ENCODE measurements at regions not wholly inside any gene's neighbourhood (a gene's known extent, or its start where the extent isn't known, plus 50 kb on each side); places are given as distances from the start of the nearest gene placed in this dataset.
"Not testable (repeated sequence)": the region's sequence is repeated elsewhere in the genome, so short reads cannot be mapped to it uniquely, and the experiment has no call there.

DNA sequence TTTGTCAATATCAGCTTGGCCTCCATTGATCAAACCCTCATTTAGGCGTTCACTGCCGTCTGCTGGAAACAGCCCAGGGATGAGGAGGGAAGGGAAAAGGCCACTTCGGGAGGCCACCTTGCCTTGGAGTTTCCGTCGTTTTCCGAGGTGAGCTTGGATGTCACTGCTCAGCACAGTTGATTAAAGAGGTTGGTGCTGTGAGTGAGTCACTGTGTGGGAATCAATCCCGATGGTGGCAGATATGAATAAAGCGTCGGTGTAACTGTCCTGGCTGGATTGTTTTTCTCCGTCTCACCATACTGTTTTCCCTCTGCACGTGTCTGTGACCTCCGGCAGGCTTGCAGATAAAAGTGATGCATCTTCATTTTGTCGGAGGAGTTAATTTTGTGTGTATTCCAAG, 148.1 kb downstream of the NPIPA7 start:
- POLR2A ChIA-PET; DNase-seq; H3K4me1 Mint-ChIP-seq; H3K36me3 Mint-ChIP-seq (ENCODE audit: low read depth); H3K27ac Mint-ChIP-seq; H3K9me3 Mint-ChIP-seq; H3K4me3 Mint-ChIP-seq; CTCF ChIA-PET; H3K27me3 Mint-ChIP-seq: not testable (repeated sequence)

- H3K36me3 Mint-ChIP-seq (ENCODE audit: low read depth); H3K27me3 Mint-ChIP-seq; H3K27ac Mint-ChIP-seq; CTCF ChIA-PET; H3K4me1 Mint-ChIP-seq; H3K4me3 Mint-ChIP-seq; H3K9me3 Mint-ChIP-seq; DNase-seq; POLR2A ChIA-PET: not testable (repeated sequence)
These were observed 151.8 kb downstream of the NPIPA7 start for GRCh38 chr16:16530744-16531143.

DNA sequence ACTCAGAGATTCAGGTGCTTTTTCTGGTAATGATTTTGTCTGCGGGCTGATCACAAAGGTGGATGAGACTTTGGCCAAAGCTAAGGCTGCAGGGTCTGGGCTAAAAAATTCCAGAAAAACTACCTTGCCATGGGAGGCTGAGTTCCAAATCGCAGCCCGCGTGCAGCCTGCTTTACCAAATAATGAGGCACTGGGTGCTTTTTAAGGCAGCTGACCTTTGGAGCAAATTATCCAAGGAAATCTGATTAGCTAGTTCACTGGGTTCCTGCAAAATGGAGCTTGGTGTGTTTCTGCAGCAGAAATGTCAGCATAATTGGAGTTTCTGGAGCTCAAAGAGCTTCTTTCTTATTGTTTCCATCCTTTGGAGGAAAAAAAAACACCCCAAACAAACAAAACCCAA, 156.6 kb downstream of the NPIPA7 start:
- H3K4me1 Mint-ChIP-seq; H3K36me3 Mint-ChIP-seq (ENCODE audit: low read depth); CTCF ChIA-PET; POLR2A ChIA-PET; DNase-seq; H3K4me3 Mint-ChIP-seq; H3K9me3 Mint-ChIP-seq; H3K27me3 Mint-ChIP-seq; H3K27ac Mint-ChIP-seq: not testable (repeated sequence)

DNA sequence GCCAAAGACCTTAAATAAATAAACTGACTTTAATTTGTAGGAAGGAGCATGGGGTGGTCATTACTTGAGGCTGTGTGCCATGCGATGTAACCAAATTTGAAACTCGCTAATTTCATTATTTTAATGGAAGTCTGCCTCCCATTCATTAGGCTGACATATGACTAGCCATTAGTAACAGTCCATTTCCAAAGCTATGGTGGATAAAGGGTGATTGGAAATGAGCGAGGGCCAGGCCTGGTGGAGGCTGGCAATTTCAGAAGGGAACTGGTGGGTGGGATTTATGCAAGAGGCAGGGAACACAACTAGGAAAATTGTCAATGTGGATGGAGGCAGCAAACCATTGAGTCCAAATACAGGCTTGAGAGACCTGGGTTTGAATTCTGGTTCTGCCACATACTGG, 157.2 kb downstream of the NPIPA7 start:
- DNase-seq; CTCF ChIA-PET; H3K27me3 Mint-ChIP-seq; H3K36me3 Mint-ChIP-seq (ENCODE audit: low read depth); H3K4me3 Mint-ChIP-seq; H3K27ac Mint-ChIP-seq; H3K9me3 Mint-ChIP-seq; POLR2A ChIA-PET; H3K4me1 Mint-ChIP-seq: not testable (repeated sequence)

DNA sequence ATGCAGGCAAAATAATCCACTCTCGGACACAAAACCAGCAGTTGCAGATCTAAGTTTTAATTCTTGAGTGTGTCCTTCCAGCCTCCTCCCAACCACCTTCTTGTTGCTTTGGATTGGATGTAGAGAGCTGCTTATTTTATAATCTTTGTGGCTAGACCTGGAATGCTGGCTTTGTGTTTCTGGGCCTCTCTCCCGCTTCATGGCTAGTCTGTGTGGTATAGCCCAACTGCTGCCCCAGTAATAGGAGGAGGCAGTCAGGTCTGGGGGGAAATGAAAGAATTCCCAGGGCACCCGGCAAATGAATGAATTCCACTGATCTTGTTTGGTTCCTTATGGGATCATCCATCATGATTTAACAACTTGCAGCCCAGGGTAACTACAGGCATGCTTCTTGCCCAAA, 170.8 kb downstream of the NPIPA7 start:
- H3K4me1 Mint-ChIP-seq; H3K27ac Mint-ChIP-seq; H3K36me3 Mint-ChIP-seq (ENCODE audit: low read depth); H3K9me3 Mint-ChIP-seq; H3K4me3 Mint-ChIP-seq; CTCF ChIA-PET; H3K27me3 Mint-ChIP-seq; DNase-seq; POLR2A ChIA-PET: not testable (repeated sequence)

- H3K9me3 Mint-ChIP-seq; H3K4me3 Mint-ChIP-seq; H3K36me3 Mint-ChIP-seq (ENCODE audit: low read depth); H3K4me1 Mint-ChIP-seq; H3K27ac Mint-ChIP-seq; POLR2A ChIA-PET; DNase-seq; CTCF ChIA-PET; H3K27me3 Mint-ChIP-seq: not testable (repeated sequence)
These were observed 171.9 kb downstream of the NPIPA7 start for GRCh38 chr16:16550824-16551223.

DNA sequence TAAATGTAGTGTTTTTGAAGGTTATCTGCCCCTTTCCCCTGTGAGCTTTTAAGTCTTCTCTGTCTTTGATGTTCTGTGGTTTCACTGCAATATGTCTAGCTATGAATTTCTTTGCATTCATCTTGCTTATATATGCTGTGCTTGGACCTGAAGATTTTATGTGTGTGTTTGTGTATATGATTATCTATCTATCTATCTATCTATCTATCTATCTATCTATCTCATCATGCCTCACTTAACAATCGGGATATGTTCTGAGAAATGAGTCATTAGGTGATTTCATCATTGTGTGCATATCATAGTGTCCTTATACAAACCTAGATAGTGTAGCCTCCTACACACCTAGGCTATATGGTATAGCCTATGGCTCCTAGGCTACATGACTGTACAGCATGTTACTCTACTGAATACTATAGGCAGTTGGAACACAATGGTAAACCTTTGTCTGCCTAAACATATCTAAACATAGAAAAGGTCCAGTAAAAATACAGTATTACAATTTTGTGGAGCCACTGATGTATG, 173.9 kb downstream of the NPIPA7 start:
- H3K9me3 Mint-ChIP-seq; H3K27me3 Mint-ChIP-seq; POLR2A ChIA-PET; H3K4me1 Mint-ChIP-seq; CTCF ChIA-PET; H3K27ac Mint-ChIP-seq; DNase-seq; H3K4me3 Mint-ChIP-seq; H3K36me3 Mint-ChIP-seq (ENCODE audit: low read depth): not testable (repeated sequence)

DNA sequence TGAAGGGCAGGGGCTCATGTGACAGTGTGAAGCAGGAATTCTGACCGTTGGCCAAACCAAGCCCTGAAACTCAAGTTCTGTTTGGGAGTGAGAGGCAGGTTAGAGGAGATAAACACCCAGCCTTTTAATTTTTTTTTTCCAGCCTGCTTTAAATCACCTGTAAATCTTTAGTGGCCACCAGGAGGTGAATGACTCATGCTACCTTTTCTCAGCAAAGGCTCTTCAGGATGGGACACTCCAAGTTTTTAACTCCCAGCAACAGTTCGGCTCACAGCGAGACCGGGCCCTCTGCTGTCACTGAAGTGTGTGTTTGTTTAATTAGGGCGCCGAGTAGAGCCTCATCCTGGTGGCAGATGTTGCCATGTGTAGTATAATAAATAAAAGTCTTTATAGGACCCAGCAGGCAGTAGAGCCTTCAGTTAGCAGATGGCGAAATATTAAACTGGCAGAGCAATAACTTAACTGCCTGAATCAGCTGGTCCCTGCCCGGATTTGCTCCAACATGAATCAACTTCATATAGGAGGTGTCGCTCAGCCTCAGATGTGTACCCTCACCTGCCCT, 180.3 kb downstream of the NPIPA7 start:
- POLR2A ChIA-PET; H3K4me1 Mint-ChIP-seq; H3K9me3 Mint-ChIP-seq; H3K4me3 Mint-ChIP-seq; H3K27me3 Mint-ChIP-seq; H3K36me3 Mint-ChIP-seq (ENCODE audit: low read depth); H3K27ac Mint-ChIP-seq; DNase-seq; CTCF ChIA-PET: not testable (repeated sequence)

- H3K36me3 Mint-ChIP-seq (ENCODE audit: low read depth); H3K9me3 Mint-ChIP-seq; CTCF ChIA-PET; H3K27ac Mint-ChIP-seq; H3K4me1 Mint-ChIP-seq; DNase-seq; H3K27me3 Mint-ChIP-seq; H3K4me3 Mint-ChIP-seq; POLR2A ChIA-PET: not testable (repeated sequence)
These were observed 182.6 kb downstream of the NPIPA7 start for GRCh38 chr16:16561532-16561931.

- H3K4me1 Mint-ChIP-seq: not testable (repeated sequence)
These were observed 185.0 kb downstream of the NPIPA7 start for GRCh38 chr16:16563962-16564361.

DNA sequence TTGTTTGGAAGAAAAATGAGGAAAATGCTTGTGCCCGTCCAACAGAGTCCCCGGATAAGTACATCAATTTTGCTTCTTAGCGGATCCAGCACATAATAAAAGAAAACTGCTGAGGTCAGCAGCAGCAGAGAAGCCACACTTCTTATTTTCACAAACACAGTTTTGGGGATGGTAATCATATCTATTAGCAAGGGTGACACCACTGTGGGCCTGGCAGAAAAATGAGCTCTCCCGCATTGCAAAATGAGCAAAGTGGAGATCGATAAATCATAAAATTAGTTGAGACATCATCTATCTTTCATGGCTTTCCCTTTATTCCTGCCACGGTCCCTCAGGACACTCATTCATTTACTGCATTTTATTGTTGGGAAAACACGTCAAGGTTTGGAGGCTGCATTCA, 186.4 kb downstream of the NPIPA7 start:
- DNase-seq; H3K9me3 Mint-ChIP-seq; POLR2A ChIA-PET; H3K36me3 Mint-ChIP-seq (ENCODE audit: low read depth); H3K4me1 Mint-ChIP-seq; H3K27ac Mint-ChIP-seq; H3K27me3 Mint-ChIP-seq; CTCF ChIA-PET; H3K4me3 Mint-ChIP-seq: not testable (repeated sequence)

More at GRCh38 chr16:16563962-16564361, 185.0 kb downstream of the NPIPA7 start:
- H3K27me3 Mint-ChIP-seq; H3K36me3 Mint-ChIP-seq (ENCODE audit: low read depth); H3K4me3 Mint-ChIP-seq; H3K27ac Mint-ChIP-seq; POLR2A ChIA-PET; H3K9me3 Mint-ChIP-seq; DNase-seq; CTCF ChIA-PET: not testable (repeated sequence)

GRCh38 chr16:16570055-16570454, 191.1 kb downstream of the NPIPA7 start:
- H3K4me3 Mint-ChIP-seq; H3K4me1 Mint-ChIP-seq; H3K27ac Mint-ChIP-seq; POLR2A ChIA-PET; H3K36me3 Mint-ChIP-seq (ENCODE audit: low read depth); H3K9me3 Mint-ChIP-seq; DNase-seq; H3K27me3 Mint-ChIP-seq; CTCF ChIA-PET: not testable (repeated sequence)

DNA sequence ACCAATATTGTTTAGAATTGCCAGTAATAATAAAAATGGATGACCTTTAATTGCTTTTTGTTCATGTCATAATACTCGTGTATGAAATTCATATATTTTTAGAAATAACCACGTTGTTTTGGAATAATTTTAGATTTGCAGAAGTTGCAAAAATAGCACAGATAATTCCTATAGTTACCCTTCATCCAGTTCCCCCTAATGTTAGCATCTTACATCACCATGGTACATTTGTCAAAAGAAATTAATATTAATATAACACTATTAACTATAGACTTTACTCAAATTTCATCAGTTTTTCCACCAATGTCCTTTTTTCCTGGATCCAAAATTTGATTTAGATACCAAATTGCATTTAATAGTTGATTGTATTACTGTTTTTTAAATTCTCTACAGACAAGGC, 191.9 kb downstream of the NPIPA7 start:
- CTCF ChIA-PET; H3K27me3 Mint-ChIP-seq; H3K4me1 Mint-ChIP-seq; DNase-seq; H3K9me3 Mint-ChIP-seq; POLR2A ChIA-PET; H3K4me3 Mint-ChIP-seq; H3K36me3 Mint-ChIP-seq (ENCODE audit: low read depth); H3K27ac Mint-ChIP-seq: not testable (repeated sequence)

DNA sequence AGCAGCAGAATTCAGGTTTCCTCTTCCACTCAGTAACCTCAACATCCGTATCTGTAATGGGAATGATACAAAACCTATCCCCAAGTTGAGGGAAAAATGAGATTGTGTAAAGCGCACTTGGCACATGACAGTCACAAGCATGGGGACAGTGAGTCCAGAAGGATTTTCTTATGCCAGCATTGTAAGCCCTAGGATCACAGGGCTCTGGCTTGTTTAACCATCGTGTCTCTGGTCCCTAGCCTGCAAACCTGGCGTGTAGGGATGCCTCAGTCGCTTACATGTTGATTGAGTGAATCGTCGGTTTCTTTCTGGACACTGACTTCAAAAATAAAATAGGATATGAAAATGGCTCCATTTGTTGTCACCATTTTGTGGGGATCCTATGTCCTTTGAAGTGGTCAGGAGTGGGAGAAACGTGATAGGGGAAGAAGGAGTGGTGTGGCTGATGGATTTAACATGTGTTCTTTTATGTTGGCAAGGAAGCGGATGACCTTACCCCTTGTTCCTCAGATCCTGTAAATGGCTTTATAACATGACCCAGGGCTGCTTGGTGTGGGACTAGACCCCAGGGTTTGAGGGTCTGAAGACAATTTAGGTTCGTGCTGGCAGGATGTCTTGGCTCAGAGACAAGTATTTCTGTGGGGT, 193.3 kb downstream of the NPIPA7 start:
- H3K4me1 Mint-ChIP-seq; CTCF ChIA-PET; H3K4me3 Mint-ChIP-seq; POLR2A ChIA-PET; H3K27ac Mint-ChIP-seq; H3K36me3 Mint-ChIP-seq (ENCODE audit: low read depth); H3K27me3 Mint-ChIP-seq; DNase-seq; H3K9me3 Mint-ChIP-seq: not testable (repeated sequence)
